Liver (tissue), 8 donors: ENCODE measurements at regions not wholly inside any gene's neighbourhood (a gene's known extent, or its start where the extent isn't known, plus 50 kb on each side); places are given as distances from the start of the nearest gene placed in this dataset.
A peak's percentile ranks its signal among the peaks of the same experiment; 100 is the strongest.
"Not testable (repeated sequence)": the region's sequence is repeated elsewhere in the genome, so short reads cannot be mapped to it uniquely, and the experiment has no call there.

ENCODE experiments used
- DNase-seq: peaks from one replicate; pipeline ENCODE4 v3.0.0-alpha.2; 2017; ENCODE audit warnings: low spot score
- H3K27ac ChIP-seq, 2 donors: one replicate each; pipeline ENCODE4 v1.7.0; 2013; ENCODE audit warnings: inconsistent platforms in 2 of 2, low read length in 2 of 2, control low read depth in 1 of 2, low read depth in 1 of 2, mild to moderate bottlenecking in 1 of 2
- H3K27me3 ChIP-seq, 4 donors: one replicate each; pipeline versions ENCODE4 v1.6.1 to v1.7.0; 2013; ENCODE audit warnings: low read length in 3 of 4, inconsistent platforms in 1 of 4, mild to moderate bottlenecking in 1 of 4, moderate library complexity in 1 of 4; ENCODE audit not compliant: control insufficient read depth in 4 of 4, insufficient read depth in 4 of 4
- H3K36me3 ChIP-seq, 4 donors: one replicate each; pipeline versions ENCODE4 v1.6.1 to v1.7.0; 2013; ENCODE audit warnings: low read length in 3 of 4, mild to moderate bottlenecking in 3 of 4, low read depth in 1 of 4, moderate library complexity in 1 of 4; ENCODE audit not compliant: control insufficient read depth in 4 of 4, insufficient read depth in 3 of 4
- H3K4me1 ChIP-seq, 4 donors: one replicate each; pipeline versions ENCODE4 v1.6.1 to v1.7.0; 2013; ENCODE audit warnings: low read length in 3 of 4, mild to moderate bottlenecking in 3 of 4, moderate library complexity in 1 of 4; ENCODE audit not compliant: control insufficient read depth in 4 of 4, insufficient read depth in 4 of 4
- H3K4me3 ChIP-seq, 3 donors: one replicate each; pipeline versions ENCODE4 v1.6.1 to v1.7.0; 2013; ENCODE audit warnings: low read length in 3 of 3, control low read depth in 1 of 3, low read depth in 1 of 3, mild to moderate bottlenecking in 1 of 3
- H3K9ac ChIP-seq, 2 donors: one replicate each; pipeline ENCODE4 v1.7.0; 2013; ENCODE audit warnings: low read length in 2 of 2, mild to moderate bottlenecking in 2 of 2, moderate library complexity in 2 of 2, control low read depth in 1 of 2, low read depth in 1 of 2
- H3K9me3 ChIP-seq, 4 donors: one replicate each; pipeline versions ENCODE4 v1.6.1 to v1.7.0; 2013; ENCODE audit warnings: low read length in 3 of 4; ENCODE audit not compliant: control insufficient read depth in 4 of 4
- EGR1 ChIP-seq, 2 donors: IDR thresholded peaks; 2 replicates each; pipeline ENCODE4 v1.6.1; 2016 to 2018; ENCODE audit warnings: antibody characterized with exemption in 2 of 2, low read depth in 2 of 2
- FOXA2 ChIP-seq: IDR thresholded peaks from 2 replicates; pipeline ENCODE4 v1.6.1; 2016; ENCODE audit warnings: antibody characterized with exemption
- GABPA ChIP-seq, 2 donors: IDR thresholded peaks in 1 of 2; conservative IDR thresholded peaks in 1 of 2; 2 replicates each; pipeline ENCODE4 v1.6.1; 2016; ENCODE audit warnings: antibody characterized with exemption in 2 of 2, mild to moderate bottlenecking in 1 of 2, moderate library complexity in 1 of 2
- HNF4A ChIP-seq, 2 donors: conservative IDR thresholded peaks; 2 replicates each; pipeline ENCODE4 v1.6.1; 2016; ENCODE audit warnings: antibody characterized with exemption in 2 of 2, mild to moderate bottlenecking in 2 of 2
- HNF4G ChIP-seq: IDR thresholded peaks from 2 replicates; pipeline ENCODE4 v1.6.1; 2016; ENCODE audit warnings: antibody characterized with exemption
- JUND ChIP-seq, 2 donors: IDR thresholded peaks; 2 replicates each; pipeline ENCODE4 v1.6.1; 2016; ENCODE audit warnings: antibody characterized with exemption in 2 of 2
- MAX ChIP-seq: IDR thresholded peaks from 2 replicates; pipeline ENCODE4 v1.6.1; 2016; ENCODE audit warnings: antibody characterized with exemption
- NR2F2 ChIP-seq: IDR thresholded peaks from 2 replicates; pipeline ENCODE4 v1.6.1; 2016; ENCODE audit warnings: antibody characterized with exemption
- RAD21 ChIP-seq, 2 donors: IDR thresholded peaks; 2 replicates each; pipeline ENCODE4 v1.6.1; 2016; ENCODE audit warnings: antibody characterized with exemption in 2 of 2, mild to moderate bottlenecking in 2 of 2
- RXRA ChIP-seq, 2 donors: IDR thresholded peaks; 2 replicates each; pipeline ENCODE4 v1.6.1; 2017 to 2018; ENCODE audit warnings: antibody characterized with exemption in 2 of 2, mild to moderate bottlenecking in 1 of 2
- SP1 ChIP-seq: IDR thresholded peaks from 2 replicates; pipeline ENCODE4 v1.6.1; 2018; ENCODE audit warnings: antibody characterized with exemption, mild to moderate bottlenecking
- TAF1 ChIP-seq: conservative IDR thresholded peaks from 2 replicates; pipeline ENCODE4 v1.6.1; 2016; ENCODE audit warnings: antibody characterized with exemption, mild to moderate bottlenecking
- YY1 ChIP-seq: IDR thresholded peaks from 2 replicates; pipeline ENCODE4 v1.6.1; 2016; ENCODE audit warnings: antibody characterized with exemption, mild to moderate bottlenecking
- WGBS: extraction: QIAGEN DNeasy Blood & Tissue Kit; methylation state at CpG from one replicate; pipeline ENCODE4 v1.1.7; 2013; 5-methylcytosine and 5-hydroxymethylcytosine counted together
- TF ChIP-seq, protein P1 (sequence below): IDR thresholded peaks from 2 replicates; pipeline ENCODE4 v1.6.1; 2016; ENCODE audit warnings: antibody characterized with exemption
- TF ChIP-seq, protein P2 (sequence below): IDR thresholded peaks from 2 replicates; pipeline ENCODE4 v1.6.1; 2016; ENCODE audit warnings: antibody characterized with exemption
- TF ChIP-seq, protein P3 (sequence below): fragments of 150-350 bp; IDR thresholded peaks from 2 replicates; pipeline ENCODE4 v1.5.1; 2017; ENCODE audit warnings: improper control_type of control experiment, low read depth, low read length; ENCODE audit not compliant: missing input control
- TF ChIP-seq, protein P4 (sequence below): IDR thresholded peaks from 2 replicates; pipeline ENCODE4 v1.6.1; 2016; ENCODE audit warnings: antibody characterized with exemption, mild to moderate bottlenecking
- donor health status: healthy.
- donor health status: healthy.
- donor health status: healthy.
- donor health status: healthy.
- donor health status: healthy.

GRCh38 chr4:40682290-40683101 lies 52.8 kb upstream of the RBM47 start:
- Histone ChIP-seq H3K9me3 (no peaks in the 10 kb centered on the region), H3K27me3 (no peaks in the 10 kb centered on the region), H3K36me3 (no peaks in the 10 kb centered on the region), H3K4me1 (peaks cover 0 to 2% (median under 1%) of the 10 kb centered on the region in 4 donors), H3K9ac (no peak overlapping the region), H3K4me3 (no peak overlapping the region), H3K27ac (no peak overlapping the region)
- DNase-seq, result no peak
- WGBS, result 88% methylated on average over 12 of the region's 12 CpGs
- no peak for TF ChIP-seq FOXA2
- TF ChIP-seq HNF4A (conservative IDR thresholded peaks at IDR 0.05), result peak in 1 of 2 donors; percentile 24

GRCh38 chr4:40683536-40684145 lies 54.0 kb upstream of the RBM47 start:
- DNase-seq, H3K9me3 ChIP-seq, H3K36me3 ChIP-seq, H3K27ac ChIP-seq, H3K9ac ChIP-seq, H3K27me3 ChIP-seq, H3K4me3 ChIP-seq: not testable (repeated sequence)
- H3K4me1 ChIP-seq, result peaks cover 5 to 13% (median 6%) of the 10 kb centered on the region in 4 donors
- 94% methylated on average over 12 of the region's 12 CpGs for WGBS

GRCh38 chr4:40684404-40684803 lies 54.7 kb upstream of the RBM47 start:
- H3K4me3 ChIP-seq, result no peak overlapping the region
- WGBS, result 58% methylated on average over 3 of the region's 3 CpGs

More at GRCh38 chr4:40684404-40684803, 54.7 kb upstream of the RBM47 start:
- H3K27me3 ChIP-seq, result no peaks in the 10 kb centered on the region
- H3K36me3 ChIP-seq, result no peaks in the 10 kb centered on the region
- TF ChIP-seq RAD21 (IDR thresholded peaks at IDR 0.05), result no peak
- no peak for TF ChIP-seq YY1
- TF ChIP-seq, protein P1, sequence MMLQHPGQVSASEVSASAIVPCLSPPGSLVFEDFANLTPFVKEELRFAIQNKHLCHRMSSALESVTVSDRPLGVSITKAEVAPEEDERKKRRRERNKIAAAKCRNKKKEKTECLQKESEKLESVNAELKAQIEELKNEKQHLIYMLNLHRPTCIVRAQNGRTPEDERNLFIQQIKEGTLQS, result no peak
- TF ChIP-seq MAX, result no peak
- no peak for TF ChIP-seq HNF4A (conservative IDR thresholded peaks at IDR 0.05)
- TF ChIP-seq NR2F2, result no peak
- no peak for TF ChIP-seq RXRA (IDR thresholded peaks at IDR 0.05)
- no peak for TF ChIP-seq TAF1
- no peak for TF ChIP-seq FOXA2
- TF ChIP-seq HNF4G, result no peak
- TF ChIP-seq SP1, result no peak
- TF ChIP-seq EGR1 (IDR thresholded peaks at IDR 0.05; ENCODE audit: low read depth in 2 of 2), result no peak
- TF ChIP-seq, protein P2, sequence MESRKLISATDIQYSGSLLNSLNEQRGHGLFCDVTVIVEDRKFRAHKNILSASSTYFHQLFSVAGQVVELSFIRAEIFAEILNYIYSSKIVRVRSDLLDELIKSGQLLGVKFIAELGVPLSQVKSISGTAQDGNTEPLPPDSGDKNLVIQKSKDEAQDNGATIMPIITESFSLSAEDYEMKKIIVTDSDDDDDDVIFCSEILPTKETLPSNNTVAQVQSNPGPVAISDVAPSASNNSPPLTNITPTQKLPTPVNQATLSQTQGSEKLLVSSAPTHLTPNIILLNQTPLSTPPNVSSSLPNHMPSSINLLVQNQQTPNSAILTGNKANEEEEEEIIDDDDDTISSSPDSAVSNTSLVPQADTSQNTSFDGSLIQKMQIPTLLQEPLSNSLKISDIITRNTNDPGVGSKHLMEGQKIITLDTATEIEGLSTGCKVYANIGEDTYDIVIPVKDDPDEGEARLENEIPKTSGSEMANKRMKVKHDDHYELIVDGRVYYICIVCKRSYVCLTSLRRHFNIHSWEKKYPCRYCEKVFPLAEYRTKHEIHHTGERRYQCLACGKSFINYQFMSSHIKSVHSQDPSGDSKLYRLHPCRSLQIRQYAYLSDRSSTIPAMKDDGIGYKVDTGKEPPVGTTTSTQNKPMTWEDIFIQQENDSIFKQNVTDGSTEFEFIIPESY, result no peak
- TF ChIP-seq, protein P3, sequence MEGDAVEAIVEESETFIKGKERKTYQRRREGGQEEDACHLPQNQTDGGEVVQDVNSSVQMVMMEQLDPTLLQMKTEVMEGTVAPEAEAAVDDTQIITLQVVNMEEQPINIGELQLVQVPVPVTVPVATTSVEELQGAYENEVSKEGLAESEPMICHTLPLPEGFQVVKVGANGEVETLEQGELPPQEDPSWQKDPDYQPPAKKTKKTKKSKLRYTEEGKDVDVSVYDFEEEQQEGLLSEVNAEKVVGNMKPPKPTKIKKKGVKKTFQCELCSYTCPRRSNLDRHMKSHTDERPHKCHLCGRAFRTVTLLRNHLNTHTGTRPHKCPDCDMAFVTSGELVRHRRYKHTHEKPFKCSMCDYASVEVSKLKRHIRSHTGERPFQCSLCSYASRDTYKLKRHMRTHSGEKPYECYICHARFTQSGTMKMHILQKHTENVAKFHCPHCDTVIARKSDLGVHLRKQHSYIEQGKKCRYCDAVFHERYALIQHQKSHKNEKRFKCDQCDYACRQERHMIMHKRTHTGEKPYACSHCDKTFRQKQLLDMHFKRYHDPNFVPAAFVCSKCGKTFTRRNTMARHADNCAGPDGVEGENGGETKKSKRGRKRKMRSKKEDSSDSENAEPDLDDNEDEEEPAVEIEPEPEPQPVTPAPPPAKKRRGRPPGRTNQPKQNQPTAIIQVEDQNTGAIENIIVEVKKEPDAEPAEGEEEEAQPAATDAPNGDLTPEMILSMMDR, result no peak
- no peak for TF ChIP-seq GABPA (IDR thresholded peaks at IDR 0.05 in 1 of 2, conservative IDR thresholded peaks at IDR 0.05 in 1 of 2)
- TF ChIP-seq, protein P4, sequence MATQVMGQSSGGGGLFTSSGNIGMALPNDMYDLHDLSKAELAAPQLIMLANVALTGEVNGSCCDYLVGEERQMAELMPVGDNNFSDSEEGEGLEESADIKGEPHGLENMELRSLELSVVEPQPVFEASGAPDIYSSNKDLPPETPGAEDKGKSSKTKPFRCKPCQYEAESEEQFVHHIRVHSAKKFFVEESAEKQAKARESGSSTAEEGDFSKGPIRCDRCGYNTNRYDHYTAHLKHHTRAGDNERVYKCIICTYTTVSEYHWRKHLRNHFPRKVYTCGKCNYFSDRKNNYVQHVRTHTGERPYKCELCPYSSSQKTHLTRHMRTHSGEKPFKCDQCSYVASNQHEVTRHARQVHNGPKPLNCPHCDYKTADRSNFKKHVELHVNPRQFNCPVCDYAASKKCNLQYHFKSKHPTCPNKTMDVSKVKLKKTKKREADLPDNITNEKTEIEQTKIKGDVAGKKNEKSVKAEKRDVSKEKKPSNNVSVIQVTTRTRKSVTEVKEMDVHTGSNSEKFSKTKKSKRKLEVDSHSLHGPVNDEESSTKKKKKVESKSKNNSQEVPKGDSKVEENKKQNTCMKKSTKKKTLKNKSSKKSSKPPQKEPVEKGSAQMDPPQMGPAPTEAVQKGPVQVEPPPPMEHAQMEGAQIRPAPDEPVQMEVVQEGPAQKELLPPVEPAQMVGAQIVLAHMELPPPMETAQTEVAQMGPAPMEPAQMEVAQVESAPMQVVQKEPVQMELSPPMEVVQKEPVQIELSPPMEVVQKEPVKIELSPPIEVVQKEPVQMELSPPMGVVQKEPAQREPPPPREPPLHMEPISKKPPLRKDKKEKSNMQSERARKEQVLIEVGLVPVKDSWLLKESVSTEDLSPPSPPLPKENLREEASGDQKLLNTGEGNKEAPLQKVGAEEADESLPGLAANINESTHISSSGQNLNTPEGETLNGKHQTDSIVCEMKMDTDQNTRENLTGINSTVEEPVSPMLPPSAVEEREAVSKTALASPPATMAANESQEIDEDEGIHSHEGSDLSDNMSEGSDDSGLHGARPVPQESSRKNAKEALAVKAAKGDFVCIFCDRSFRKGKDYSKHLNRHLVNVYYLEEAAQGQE, result no peak
- TF ChIP-seq JUND (IDR thresholded peaks at IDR 0.05), result no peak
- no peaks in the 10 kb centered on the region for H3K9me3 ChIP-seq
- DNase-seq, result no peak
- H3K4me1 ChIP-seq, result peaks cover 5 to 13% (median 7%) of the 10 kb centered on the region in 4 donors
- H3K27ac ChIP-seq, result no peak overlapping the region
- no peak overlapping the region for H3K9ac ChIP-seq
